Mesenchymal stem cell (in vitro differentiated cells and primary cell): ENCODE measurements at regions not wholly inside any gene's neighbourhood (a gene's known extent, or its start where the extent isn't known, plus 50 kb on each side); places are given as distances from the start of the nearest gene placed in this dataset.

Source experiments
- DNase-seq: peaks from one replicate; pipeline ENCODE4 v3.0.0-alpha.2; 2013
- H2AFZ ChIP-seq: one replicate; pipeline ENCODE4 v1.6.1; 2013; ENCODE audit warnings: low read depth, mild to moderate bottlenecking, control low read depth, inconsistent platforms, low read length, moderate library complexity
- H2AK5ac ChIP-seq: 2 replicates; pipeline ENCODE4 v1.6.1; 2013; ENCODE audit warnings: low read length, moderate library complexity, mild to moderate bottlenecking, inconsistent platforms; ENCODE audit not compliant: severe bottlenecking
- H2BK120ac ChIP-seq: one replicate; pipeline ENCODE4 v1.6.1; 2013; ENCODE audit warnings: low read depth, mild to moderate bottlenecking, inconsistent platforms, low read length, moderate library complexity
- H2BK12ac ChIP-seq, 2 experiments: one replicate each; pipeline ENCODE4 v1.6.1; 2013; ENCODE audit warnings: inconsistent platforms in 2 of 2, low read length in 2 of 2, mild to moderate bottlenecking in 2 of 2, moderate library complexity in 2 of 2, control low read depth in 1 of 2
- H2BK15ac ChIP-seq: one replicate; pipeline ENCODE4 v1.6.1; 2013; ENCODE audit warnings: mild to moderate bottlenecking, low read depth, inconsistent platforms; ENCODE audit not compliant: poor library complexity, severe bottlenecking
- H2BK5ac ChIP-seq: 2 replicates; pipeline ENCODE4 v1.6.1; 2013; ENCODE audit warnings: low read depth, mild to moderate bottlenecking, low read length, control low read depth, inconsistent platforms; ENCODE audit not compliant: poor library complexity, severe bottlenecking
- H3K14ac ChIP-seq, 2 experiments: one replicate each; pipeline ENCODE4 v1.6.1; 2013; ENCODE audit warnings: inconsistent platforms in 2 of 2, low read length in 2 of 2, control low read depth in 1 of 2, mild to moderate bottlenecking in 1 of 2, moderate library complexity in 1 of 2
- H3K18ac ChIP-seq, 2 experiments: one replicate each; pipeline ENCODE4 v1.6.1; 2013; ENCODE audit warnings: inconsistent platforms in 2 of 2, low read length in 2 of 2, control low read depth in 1 of 2, low read depth in 1 of 2, mild to moderate bottlenecking in 1 of 2
- H3K23ac ChIP-seq, 2 experiments: one replicate each; pipeline ENCODE4 v1.6.1; 2013; ENCODE audit warnings: inconsistent platforms in 2 of 2, low read length in 2 of 2, mild to moderate bottlenecking in 2 of 2, moderate library complexity in 2 of 2, control low read depth in 1 of 2
- H3K27ac ChIP-seq: 2 replicates; pipeline ENCODE4 v1.5.1; 2013; ENCODE audit warnings: mild to moderate bottlenecking, moderate library complexity, low read length, control low read depth, inconsistent platforms; ENCODE audit not compliant: poor library complexity, severe bottlenecking
- H3K27me3 ChIP-seq, 2 experiments: 2 replicates each; pipeline versions ENCODE4 v1.6.1 to v1.7.0; 2013; ENCODE audit warnings: low read length in 2 of 2, mild to moderate bottlenecking in 2 of 2, moderate library complexity in 2 of 2, control low read depth in 1 of 2, inconsistent platforms in 1 of 2; ENCODE audit not compliant: control insufficient read depth in 1 of 2, insufficient read depth in 1 of 2
- H3K36me3 ChIP-seq, 2 experiments: 2 replicates each; pipeline versions ENCODE4 v1.6.1 to v1.7.0; 2013; ENCODE audit warnings: low read length in 2 of 2, control low read depth in 1 of 2, inconsistent platforms in 1 of 2, low read depth in 1 of 2, mild to moderate bottlenecking in 1 of 2; ENCODE audit not compliant: insufficient read depth in 2 of 2, control insufficient read depth in 1 of 2
- H3K4ac ChIP-seq, 2 experiments: one replicate each; pipeline ENCODE4 v1.6.1; 2013; ENCODE audit warnings: inconsistent platforms in 2 of 2, low read length in 2 of 2, mild to moderate bottlenecking in 2 of 2, moderate library complexity in 2 of 2, control low read depth in 1 of 2, low read depth in 1 of 2
- H3K4me1 ChIP-seq: 2 replicates; pipeline ENCODE4 v1.6.1; 2013; ENCODE audit warnings: low read depth, low read length, control low read depth; ENCODE audit not compliant: control insufficient read depth, insufficient read depth
- H3K4me2 ChIP-seq: 2 replicates; pipeline ENCODE4 v1.6.1; 2013; ENCODE audit warnings: low read length, mild to moderate bottlenecking, inconsistent platforms; ENCODE audit not compliant: poor library complexity, severe bottlenecking
- H3K4me3 ChIP-seq, 2 experiments: 2 replicates each; pipeline versions ENCODE4 v1.5.1 to v1.7.0; 2013; ENCODE audit warnings: low read length in 2 of 2, mild to moderate bottlenecking in 2 of 2, control low read depth in 1 of 2, low read depth in 1 of 2; ENCODE audit not compliant: insufficient read depth in 1 of 2
- H3K79me1 ChIP-seq: replicated peaks from 2 replicates; pipeline ENCODE4 v1.6.1; 2013; ENCODE audit warnings: mild to moderate bottlenecking, control low read depth, low read length, inconsistent platforms; ENCODE audit not compliant: poor library complexity, severe bottlenecking
- H3K9ac ChIP-seq: 2 replicates; pipeline ENCODE4 v1.7.0; 2013; ENCODE audit warnings: mild to moderate bottlenecking, low read length, moderate library complexity
- H3K9me3 ChIP-seq: 2 replicates; pipeline ENCODE4 v1.7.0; 2013; ENCODE audit warnings: mild to moderate bottlenecking, low read length; ENCODE audit not compliant: control insufficient read depth
- H4K8ac ChIP-seq: one replicate; pipeline ENCODE4 v1.6.1; 2013; ENCODE audit warnings: inconsistent platforms, mild to moderate bottlenecking, low read length, moderate library complexity
- H4K91ac ChIP-seq: one replicate; pipeline ENCODE4 v1.6.1; 2013; ENCODE audit warnings: mild to moderate bottlenecking, low read length, inconsistent platforms
- WGBS: methylation state at CpG from one replicate; pipeline ENCODE4 v1.1.7; 2013; ENCODE audit warnings: mixed read lengths; 5-methylcytosine and 5-hydroxymethylcytosine counted together

DNA sequence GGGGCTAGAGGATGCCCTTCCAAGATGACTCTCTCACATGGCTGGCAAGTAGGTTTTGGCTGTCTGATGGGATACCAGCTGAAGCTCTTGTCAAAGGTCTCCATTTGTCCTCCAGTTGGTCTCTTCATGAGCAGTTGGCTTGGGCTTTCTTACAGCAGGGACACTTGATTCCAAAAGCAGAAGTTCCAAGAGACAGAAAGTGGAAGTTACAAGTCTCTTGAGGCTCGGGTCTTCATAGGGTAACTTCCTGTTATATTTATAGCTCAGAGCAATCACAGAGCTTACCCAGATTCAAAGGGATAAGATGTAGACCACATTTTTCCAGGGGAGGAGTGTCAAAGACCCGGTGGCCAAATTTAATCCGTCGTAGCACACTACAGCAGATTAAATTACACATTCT, 440.0 kb downstream of the RFC3 start:
- Histone ChIP-seq H4K8ac (no peak overlapping the region), H2BK5ac (no peak overlapping the region), H2AFZ (no peak overlapping the region), H3K9me3 (peaks cover 9% of the 10 kb centered on the region), H2BK12ac (no peak overlapping the region), H3K36me3 (no peaks in the 10 kb centered on the region), H4K91ac (no peak overlapping the region), H3K27me3 (no peaks in the 10 kb centered on the region), H3K4me2 (no peak overlapping the region), H2BK120ac (no peak overlapping the region), H2BK15ac (no peak overlapping the region), H3K4me3 (no peak overlapping the region), H3K79me1 (no peaks in the 10 kb centered on the region), H3K27ac (no peak overlapping the region), H3K18ac (no peak overlapping the region), H2AK5ac (no peak overlapping the region), H3K23ac (no peak overlapping the region), H3K9ac (no peak overlapping the region), H3K4ac (no peak overlapping the region), H3K4me1 (no peaks in the 10 kb centered on the region), H3K14ac (no peak overlapping the region)
- WGBS: 50% methylated on average over 1 of the region's 4 CpGs
- DNase-seq: no peak

DNA sequence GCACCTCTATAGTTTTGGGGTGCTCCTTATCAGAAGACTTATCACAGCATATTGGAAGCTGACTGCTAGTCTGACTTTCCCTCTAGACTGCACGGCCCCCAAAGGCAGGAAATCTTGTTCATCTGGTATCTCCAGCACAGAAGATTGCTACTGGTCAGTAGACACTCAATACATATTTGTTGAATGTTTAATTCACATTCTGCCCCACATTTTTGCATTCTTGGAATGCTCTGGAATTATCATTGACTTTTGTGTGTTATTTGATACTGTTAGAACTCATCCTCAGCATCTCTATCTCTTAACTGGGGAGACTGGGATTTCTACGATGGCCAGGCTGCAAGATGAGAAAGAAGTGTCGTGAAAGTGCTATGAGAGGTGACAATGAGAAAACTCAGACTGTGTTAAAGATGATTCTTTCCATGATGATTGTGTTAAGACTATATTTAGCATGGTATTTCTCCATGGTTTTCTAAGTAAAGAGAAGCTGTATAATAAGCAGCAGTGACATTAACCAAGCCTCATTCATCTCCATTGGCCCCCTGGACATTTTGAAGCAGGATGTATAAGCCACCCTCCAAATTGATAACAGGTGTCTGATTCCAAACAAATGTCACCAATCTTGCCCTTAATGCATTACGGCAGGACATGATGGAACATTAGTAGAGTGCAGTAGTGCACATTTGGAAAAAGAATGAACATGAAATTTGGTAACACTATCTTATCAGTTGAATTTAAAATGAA, 440.9 kb downstream of the RFC3 start:
- no peak overlapping the region for H3K9ac ChIP-seq
- H3K14ac ChIP-seq: no peak overlapping the region
- no peak overlapping the region for H2BK120ac ChIP-seq
- H2BK15ac ChIP-seq: no peak overlapping the region
- no peak overlapping the region for H4K91ac ChIP-seq
- no peak overlapping the region for H3K4ac ChIP-seq
- H3K4me3 ChIP-seq: no peak overlapping the region
- H3K18ac ChIP-seq: no peak overlapping the region
- no peaks in the 10 kb centered on the region for H3K36me3 ChIP-seq
- no peak overlapping the region for H2AFZ ChIP-seq
- no peaks in the 10 kb centered on the region for H3K27me3 ChIP-seq
- no peak overlapping the region for H2BK12ac ChIP-seq
- H3K4me2 ChIP-seq: no peak overlapping the region
- H4K8ac ChIP-seq: no peak overlapping the region
- 96% methylated on average over 4 of the region's 4 CpGs for WGBS
- H3K23ac ChIP-seq: no peak overlapping the region
- H3K27ac ChIP-seq: no peak overlapping the region
- no peak overlapping the region for H2BK5ac ChIP-seq
- no peak overlapping the region for H2AK5ac ChIP-seq
- H3K79me1 ChIP-seq: no peaks in the 10 kb centered on the region
- H3K9me3 ChIP-seq: peaks cover 9% of the 10 kb centered on the region
- no peaks in the 10 kb centered on the region for H3K4me1 ChIP-seq
- DNase-seq: no peak

DNA sequence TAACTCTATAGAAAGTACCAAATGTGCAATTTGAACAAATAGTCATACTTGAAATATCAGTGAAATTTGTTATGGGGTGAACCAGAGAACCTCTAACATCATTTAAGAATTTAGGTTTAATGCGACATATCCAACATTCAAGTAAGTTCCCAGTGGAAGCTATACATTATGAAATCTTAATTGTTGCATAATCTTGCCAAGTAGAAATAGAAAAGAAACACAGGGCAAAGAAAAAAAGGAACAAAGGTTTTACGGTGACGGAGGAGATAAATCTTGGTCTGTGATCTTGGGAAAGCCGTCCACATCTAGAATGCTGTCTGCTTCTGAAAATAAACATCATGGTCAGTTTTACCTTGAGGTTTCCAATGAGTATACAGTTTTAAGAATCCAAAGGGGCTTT, 445.7 kb downstream of the RFC3 start:
- no peak overlapping the region for H2BK5ac ChIP-seq
- WGBS: 87% methylated on average over 3 of the region's 4 CpGs
- H2AK5ac ChIP-seq: no peak overlapping the region
- H3K27me3 ChIP-seq: no peaks in the 10 kb centered on the region
- no peaks in the 10 kb centered on the region for H3K79me1 ChIP-seq
- no peak overlapping the region for H3K9ac ChIP-seq
- H3K4ac ChIP-seq: no peak overlapping the region
- H3K36me3 ChIP-seq: no peaks in the 10 kb centered on the region
- no peak overlapping the region for H2BK15ac ChIP-seq
- H3K4me3 ChIP-seq: no peak overlapping the region
- no peak overlapping the region for H3K4me2 ChIP-seq
- H4K8ac ChIP-seq: no peak overlapping the region
- no peak for DNase-seq
- no peak overlapping the region for H2BK12ac ChIP-seq
- H3K18ac ChIP-seq: no peak overlapping the region
- H3K27ac ChIP-seq: no peak overlapping the region
- no peak overlapping the region for H3K14ac ChIP-seq
- H3K23ac ChIP-seq: no peak overlapping the region
- H3K9me3 ChIP-seq: peaks cover 3% of the 10 kb centered on the region
- no peaks in the 10 kb centered on the region for H3K4me1 ChIP-seq
- no peak overlapping the region for H2BK120ac ChIP-seq
- no peak overlapping the region for H2AFZ ChIP-seq
- H4K91ac ChIP-seq: no peak overlapping the region

DNA sequence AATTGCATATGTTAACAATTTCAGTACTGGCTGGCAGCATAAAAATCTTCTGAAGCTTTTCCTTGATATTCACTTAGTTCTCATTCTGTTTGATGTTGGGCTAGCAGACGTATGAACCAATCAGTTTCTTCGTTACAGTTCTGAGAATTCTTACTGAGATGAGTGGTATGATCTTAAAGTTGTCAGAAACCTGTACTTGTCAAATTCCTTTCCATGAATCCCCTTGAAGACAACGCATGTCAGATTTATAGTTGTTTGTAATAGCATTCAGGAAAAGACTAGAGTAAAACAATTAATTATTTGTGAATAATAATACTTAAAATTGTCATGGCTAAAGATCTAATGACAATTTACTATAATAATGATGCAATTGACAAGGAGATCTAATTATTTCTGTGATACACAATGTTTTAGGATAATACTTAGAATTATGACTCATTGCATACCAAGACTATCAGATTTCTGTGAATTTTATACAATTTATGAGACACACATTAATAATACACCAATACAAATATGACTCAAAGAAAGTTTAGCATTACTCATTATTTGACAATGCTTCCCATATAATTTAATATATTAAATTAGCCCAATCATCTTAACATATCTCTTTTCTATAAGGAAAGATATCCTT, 447.2 kb downstream of the RFC3 start:
- H3K79me1 ChIP-seq: no peaks in the 10 kb centered on the region
- no peak overlapping the region for H3K4me2 ChIP-seq
- no peak overlapping the region for H2BK15ac ChIP-seq
- peak overlapping the region; percentile 28 for H3K27ac ChIP-seq
- H4K8ac ChIP-seq: no peak overlapping the region
- H3K9ac ChIP-seq: no peak overlapping the region
- no peak overlapping the region for H3K23ac ChIP-seq
- no peak overlapping the region for H4K91ac ChIP-seq
- H3K18ac ChIP-seq: no peak overlapping the region
- no peak overlapping the region for H2BK12ac ChIP-seq
- H3K4ac ChIP-seq: no peak overlapping the region
- no peak overlapping the region for H2AFZ ChIP-seq
- no peak overlapping the region for H3K4me3 ChIP-seq
- no peaks in the 10 kb centered on the region for H3K36me3 ChIP-seq
- H3K27me3 ChIP-seq: no peaks in the 10 kb centered on the region
- WGBS: 100% methylated on average over 2 of the region's 3 CpGs
- H3K14ac ChIP-seq: no peak overlapping the region
- H3K4me1 ChIP-seq: no peaks in the 10 kb centered on the region
- H2BK120ac ChIP-seq: no peak overlapping the region
- no peak overlapping the region for H2BK5ac ChIP-seq
- no peak overlapping the region for H2AK5ac ChIP-seq
- DNase-seq: no peak
- H3K9me3 ChIP-seq: peaks cover 3% of the 10 kb centered on the region
